ENCODE measurements at regions not wholly inside any gene's neighbourhood (a gene's known extent, or its start where the extent isn't known, plus 50 kb on each side); places are given as distances from the start of the nearest gene placed in this dataset.

DNA sequence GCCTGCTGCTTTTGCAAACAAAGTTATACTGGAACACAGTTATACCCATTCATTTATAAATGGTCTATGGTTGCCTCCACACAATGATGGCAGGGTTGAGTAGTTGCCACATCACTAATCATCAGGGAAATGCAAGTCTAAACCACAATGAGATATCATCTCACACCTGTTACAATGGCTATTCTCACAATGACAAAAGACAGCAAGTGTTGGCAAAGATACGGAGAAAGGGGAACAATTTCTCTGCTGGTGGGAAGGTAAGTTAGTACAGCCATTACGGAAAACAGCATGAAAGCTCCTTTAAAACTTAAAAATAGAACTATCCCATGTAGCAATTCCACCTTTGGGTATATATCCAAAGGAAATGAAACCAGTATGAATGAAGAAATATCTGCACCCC, 261.4 kb downstream of the TJP1 start:
- no peak overlapping the region for H3K4me2 ChIP-seq (ENCODE audit: extremely low read depth, insufficient read depth, low read length)
- H2AFZ ChIP-seq (ENCODE audit: low read length) = no peak overlapping the region
- TF ChIP-seq, protein P1, sequence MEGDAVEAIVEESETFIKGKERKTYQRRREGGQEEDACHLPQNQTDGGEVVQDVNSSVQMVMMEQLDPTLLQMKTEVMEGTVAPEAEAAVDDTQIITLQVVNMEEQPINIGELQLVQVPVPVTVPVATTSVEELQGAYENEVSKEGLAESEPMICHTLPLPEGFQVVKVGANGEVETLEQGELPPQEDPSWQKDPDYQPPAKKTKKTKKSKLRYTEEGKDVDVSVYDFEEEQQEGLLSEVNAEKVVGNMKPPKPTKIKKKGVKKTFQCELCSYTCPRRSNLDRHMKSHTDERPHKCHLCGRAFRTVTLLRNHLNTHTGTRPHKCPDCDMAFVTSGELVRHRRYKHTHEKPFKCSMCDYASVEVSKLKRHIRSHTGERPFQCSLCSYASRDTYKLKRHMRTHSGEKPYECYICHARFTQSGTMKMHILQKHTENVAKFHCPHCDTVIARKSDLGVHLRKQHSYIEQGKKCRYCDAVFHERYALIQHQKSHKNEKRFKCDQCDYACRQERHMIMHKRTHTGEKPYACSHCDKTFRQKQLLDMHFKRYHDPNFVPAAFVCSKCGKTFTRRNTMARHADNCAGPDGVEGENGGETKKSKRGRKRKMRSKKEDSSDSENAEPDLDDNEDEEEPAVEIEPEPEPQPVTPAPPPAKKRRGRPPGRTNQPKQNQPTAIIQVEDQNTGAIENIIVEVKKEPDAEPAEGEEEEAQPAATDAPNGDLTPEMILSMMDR (conservative IDR thresholded peaks at IDR 0.05 in 1 of 2, IDR thresholded peaks at IDR 0.05 in 1 of 2; ENCODE audit: low read depth in 1 of 2, low read length in 2 of 2) = no peak
- TF ChIP-seq EZH2 (IDR thresholded peaks at IDR 0.05; ENCODE audit: low read length, missing control alignments) = no peak
- H4K20me1 ChIP-seq (ENCODE audit: control insufficient read depth, extremely low read depth, insufficient read depth, low read length) = no peaks in the 10 kb centered on the region
- H3K79me2 ChIP-seq (ENCODE audit: control insufficient read depth, insufficient read depth, low read length) = no peaks in the 10 kb centered on the region
- no peak overlapping the region for H3K27ac ChIP-seq (ENCODE audit: insufficient read depth, low read length)
- H3K27me3 ChIP-seq (ENCODE audit: control insufficient read depth, insufficient read depth, low read length) = no peaks in the 10 kb centered on the region
- H3K9me3 ChIP-seq (ENCODE audit: control insufficient read depth, insufficient read depth, low read depth, low read length) = no peaks in the 10 kb centered on the region
- no peak overlapping the region for H3K4me3 ChIP-seq (replicated peaks in 1 of 4; ENCODE audit: control extremely low read depth in 1 of 4, insufficient read depth in 1 of 4, low read depth in 3 of 4, low read length in 4 of 4)
- no peak for DNase-seq (ENCODE audit: low read depth in 2 of 2)
- H3K9ac ChIP-seq (ENCODE audit: insufficient read depth, low read length) = no peak overlapping the region
- no peaks in the 10 kb centered on the region for H3K4me1 ChIP-seq (ENCODE audit: control insufficient read depth, extremely low read depth, insufficient read depth, low read length)
- no peaks in the 10 kb centered on the region for H3K36me3 ChIP-seq (ENCODE audit: control insufficient read depth, insufficient read depth, low read length)

DNA sequence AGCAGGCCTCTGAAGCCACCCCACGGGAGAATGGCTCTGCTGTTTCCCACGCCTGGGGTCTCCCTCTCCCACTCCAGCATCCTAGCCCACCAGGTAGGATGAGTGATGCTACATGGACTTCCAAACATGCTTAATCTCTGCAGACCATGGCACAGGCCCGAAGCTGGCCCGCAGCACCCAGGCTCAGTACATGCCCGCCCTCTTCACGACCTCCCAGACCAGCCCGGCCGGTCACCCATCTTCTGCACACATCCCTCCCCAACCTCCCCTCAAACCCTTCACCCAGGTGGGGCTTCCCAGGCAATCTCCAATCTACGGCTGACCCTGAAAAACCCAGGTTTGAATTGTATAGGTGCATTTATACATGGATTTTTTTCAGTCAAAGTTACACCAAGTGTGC, 264.0 kb downstream of the TJP1 start:
- Histone ChIP-seq H3K4me1 (ENCODE audit: control insufficient read depth, extremely low read depth, insufficient read depth, low read length) (no peaks in the 10 kb centered on the region), H3K27ac (ENCODE audit: insufficient read depth, low read length) (no peak overlapping the region), H3K79me2 (ENCODE audit: control insufficient read depth, insufficient read depth, low read length) (no peaks in the 10 kb centered on the region), H3K4me2 (ENCODE audit: extremely low read depth, insufficient read depth, low read length) (no peak overlapping the region), H3K36me3 (ENCODE audit: control insufficient read depth, insufficient read depth, low read length) (no peaks in the 10 kb centered on the region), H3K9ac (ENCODE audit: insufficient read depth, low read length) (no peak overlapping the region), H3K4me3 (replicated peaks in 1 of 4; ENCODE audit: control extremely low read depth in 1 of 4, insufficient read depth in 1 of 4, low read depth in 3 of 4, low read length in 4 of 4) (no peak overlapping the region), H3K27me3 (ENCODE audit: control insufficient read depth, insufficient read depth, low read length) (no peaks in the 10 kb centered on the region), H4K20me1 (ENCODE audit: control insufficient read depth, extremely low read depth, insufficient read depth, low read length) (no peaks in the 10 kb centered on the region), H3K9me3 (ENCODE audit: control insufficient read depth, insufficient read depth, low read depth, low read length) (no peaks in the 10 kb centered on the region), H2AFZ (ENCODE audit: low read length) (no peak overlapping the region)
- TF ChIP-seq EZH2 (IDR thresholded peaks at IDR 0.05; ENCODE audit: low read length, missing control alignments) = no peak
- TF ChIP-seq, protein P1 (conservative IDR thresholded peaks at IDR 0.05 in 1 of 2, IDR thresholded peaks at IDR 0.05 in 1 of 2; ENCODE audit: low read depth in 1 of 2, low read length in 2 of 2) = no peak
- DNase-seq (ENCODE audit: low read depth in 2 of 2) = no peak

DNA sequence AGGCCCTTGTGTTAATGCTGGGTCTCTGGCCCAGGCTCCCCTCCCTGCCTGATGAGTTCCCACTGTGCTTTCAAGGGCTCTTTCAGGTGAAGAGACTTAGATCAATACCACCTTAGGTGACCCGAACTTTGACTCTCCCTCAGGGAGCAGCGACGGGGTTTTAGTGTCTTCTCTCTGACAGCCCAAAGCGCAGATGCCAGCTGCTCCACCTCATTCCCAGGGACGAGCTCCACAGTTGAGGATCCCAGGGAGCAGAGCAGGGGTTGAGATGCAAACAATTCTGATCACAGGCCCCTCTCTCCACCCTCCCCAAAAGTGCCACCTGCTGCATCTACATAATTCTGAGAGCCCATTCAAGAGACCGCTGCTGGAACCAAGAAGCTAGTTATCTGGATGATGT, 265.1 kb downstream of the TJP1 start:
- H3K79me2 ChIP-seq (ENCODE audit: control insufficient read depth, insufficient read depth, low read length) = no peaks in the 10 kb centered on the region
- DNase-seq (ENCODE audit: low read depth in 2 of 2) = no peak
- H4K20me1 ChIP-seq (ENCODE audit: control insufficient read depth, extremely low read depth, insufficient read depth, low read length) = no peaks in the 10 kb centered on the region
- no peak overlapping the region for H3K4me2 ChIP-seq (ENCODE audit: extremely low read depth, insufficient read depth, low read length)
- H2AFZ ChIP-seq (ENCODE audit: low read length) = no peak overlapping the region
- no peak overlapping the region for H3K27ac ChIP-seq (ENCODE audit: insufficient read depth, low read length)
- H3K36me3 ChIP-seq (ENCODE audit: control insufficient read depth, insufficient read depth, low read length) = no peaks in the 10 kb centered on the region
- H3K9me3 ChIP-seq (ENCODE audit: control insufficient read depth, insufficient read depth, low read depth, low read length) = no peaks in the 10 kb centered on the region
- H3K4me1 ChIP-seq (ENCODE audit: control insufficient read depth, extremely low read depth, insufficient read depth, low read length) = no peaks in the 10 kb centered on the region
- TF ChIP-seq EZH2 (IDR thresholded peaks at IDR 0.05; ENCODE audit: low read length, missing control alignments) = no peak
- TF ChIP-seq, protein P1 (conservative IDR thresholded peaks at IDR 0.05 in 1 of 2, IDR thresholded peaks at IDR 0.05 in 1 of 2; ENCODE audit: low read depth in 1 of 2, low read length in 2 of 2) = no peak
- H3K4me3 ChIP-seq (replicated peaks in 1 of 4; ENCODE audit: control extremely low read depth in 1 of 4, insufficient read depth in 1 of 4, low read depth in 3 of 4, low read length in 4 of 4) = no peak overlapping the region
- no peaks in the 10 kb centered on the region for H3K27me3 ChIP-seq (ENCODE audit: control insufficient read depth, insufficient read depth, low read length)
- H3K9ac ChIP-seq (ENCODE audit: insufficient read depth, low read length) = no peak overlapping the region

Data from fibroblast of lung (primary cell).